Activated naive CD4-positive, alpha-beta T cell treated with anti-CD3 and anti-CD28 coated beads, Interleukin-2, amount 50 U/mL, for 72 hours (primary cell): ENCODE measurements at regions not wholly inside any gene's neighbourhood (a gene's known extent, or its start where the extent isn't known, plus 50 kb on each side); places are given as distances from the start of the nearest gene placed in this dataset.

Experiments
- ATAC-seq, 2 donors: fragments of 150-1000 bp; cut with Tn5 transposase; 2 replicates each; pipeline ENCODE4 v1.10.0; 2021; ENCODE audit warnings: mild to moderate bottlenecking in 2 of 2, moderate library complexity in 2 of 2
- DNase-seq, 2 donors: peaks; one replicate each; pipeline ENCODE4 v3.0.0; 2021 to 2022; ENCODE audit warnings: low spot score in 2 of 2
- H3K27ac Mint-ChIP-seq, 2 donors: one replicate each; pipeline ENCODE4 v1.8.0; 2022; ENCODE audit warnings: mild to moderate bottlenecking in 2 of 2, mixed read lengths in 2 of 2
- H3K36me3 Mint-ChIP-seq, 2 donors: one replicate each; pipeline ENCODE4 v1.8.0; 2022; ENCODE audit warnings: mixed read lengths in 2 of 2
- H3K9me3 Mint-ChIP-seq, 2 donors: one replicate each; pipeline ENCODE4 v1.8.0; 2022; ENCODE audit warnings: mixed read lengths in 2 of 2

DNA sequence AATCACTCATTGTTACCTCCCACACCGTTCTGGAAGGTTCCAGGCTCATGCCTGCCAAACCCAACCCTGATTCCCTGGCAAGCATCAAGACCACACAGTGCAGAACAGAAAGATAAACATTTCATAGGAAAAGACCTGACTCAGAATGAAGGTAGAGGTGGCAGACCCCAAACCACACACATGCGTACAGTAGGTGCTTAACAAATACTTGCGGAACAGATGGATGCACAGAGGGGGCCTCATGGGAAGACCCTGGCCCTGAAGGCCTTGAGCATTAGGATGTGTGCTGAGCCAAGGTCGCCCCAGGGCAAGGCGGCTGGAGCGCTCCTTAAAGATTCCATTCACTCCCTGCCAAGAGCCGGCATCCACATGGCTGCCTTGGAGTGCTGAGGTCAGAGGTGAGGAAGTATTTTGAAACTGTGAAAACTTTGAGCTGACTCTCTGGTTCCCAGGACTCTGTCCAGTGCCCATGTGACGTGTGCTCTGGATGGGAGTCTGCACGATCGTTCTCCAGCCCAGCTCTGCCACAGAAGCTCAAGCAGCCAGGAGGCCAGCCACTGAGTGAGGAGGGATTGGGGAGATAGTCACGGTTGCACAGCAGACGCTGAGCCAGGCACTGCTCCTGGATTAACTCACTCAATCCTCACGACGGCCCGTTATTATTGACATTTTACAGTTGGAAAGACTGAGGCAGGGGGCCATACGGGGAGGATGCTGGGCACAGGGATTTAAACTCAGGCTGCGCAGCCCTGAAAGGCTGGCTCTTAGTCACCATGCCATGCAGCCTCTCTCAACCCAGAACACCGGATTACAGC is 65.5 kb upstream of the AFDN start:
- ATAC-seq, result no peak
- Mint-ChIP-seq H3K36me3 (no peaks in the 10 kb centered on the region), H3K9me3 (no peaks in the 10 kb centered on the region), H3K27ac (peak overlapping the region in 1 of 2 donors; percentile 7)
- no peak for DNase-seq

DNA sequence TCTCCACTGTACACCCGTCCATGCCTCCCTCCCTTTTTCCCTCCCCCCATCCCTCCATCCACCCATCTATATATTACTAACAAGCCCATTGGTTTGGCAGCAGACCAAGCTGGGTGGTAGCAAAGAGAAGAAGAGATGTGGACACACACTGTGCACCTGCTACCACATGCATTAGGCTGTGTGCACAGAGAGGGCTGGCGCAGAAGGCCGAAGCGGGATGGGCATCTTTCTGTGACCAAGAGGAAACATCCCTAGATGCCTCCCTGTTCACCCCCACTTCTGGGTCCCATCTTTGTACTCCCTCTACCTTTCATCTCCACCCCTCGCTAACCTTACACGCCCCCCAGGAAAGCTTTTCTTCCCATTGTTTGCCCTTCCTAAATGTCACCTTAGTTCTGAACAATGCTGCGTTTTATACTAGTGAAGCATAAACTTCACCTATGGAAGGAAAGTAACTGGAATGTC is 64.9 kb upstream of the AFDN start:
- Mint-ChIP-seq H3K9me3 (no peaks in the 10 kb centered on the region), H3K36me3 (no peaks in the 10 kb centered on the region), H3K27ac (no peak overlapping the region)
- DNase-seq, result no peak
- ATAC-seq, result no peak

DNA sequence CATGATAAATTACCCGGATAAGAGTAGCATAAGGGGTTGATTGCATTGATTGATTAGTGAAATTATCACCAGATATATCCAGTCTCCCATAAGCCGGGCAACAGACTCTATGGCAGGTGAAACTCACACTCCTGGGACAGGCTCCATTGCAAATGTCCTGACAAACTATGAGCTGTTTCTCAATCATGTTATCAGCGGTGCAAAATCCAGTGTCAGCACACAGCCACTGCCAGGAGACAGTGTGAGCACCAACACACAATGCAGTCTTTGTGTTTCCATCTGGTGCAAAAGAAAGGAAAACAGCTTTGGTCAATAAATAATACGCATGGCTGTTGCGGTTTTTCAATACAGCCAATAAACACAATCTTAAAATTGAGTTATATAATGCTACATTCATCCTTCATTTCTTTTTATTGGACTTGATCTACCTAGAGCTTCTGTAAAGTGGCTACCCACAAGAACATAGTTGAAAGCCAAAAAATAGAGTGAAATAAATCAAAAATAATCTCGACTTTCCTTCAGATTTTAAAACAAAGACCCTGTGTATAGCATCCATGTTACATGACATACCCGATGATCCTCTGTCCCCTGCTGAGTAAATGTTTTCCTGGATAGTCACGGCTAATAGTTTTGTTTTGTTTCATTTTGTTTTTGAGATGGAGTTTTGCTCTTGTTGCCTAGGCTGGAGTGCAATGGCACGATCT is 64.3 kb upstream of the AFDN start:
- no peaks in the 10 kb centered on the region for H3K9me3 Mint-ChIP-seq
- H3K27ac Mint-ChIP-seq, result no peak overlapping the region
- ATAC-seq (no peak), DNase-seq (no peak)
- no peaks in the 10 kb centered on the region for H3K36me3 Mint-ChIP-seq

DNA sequence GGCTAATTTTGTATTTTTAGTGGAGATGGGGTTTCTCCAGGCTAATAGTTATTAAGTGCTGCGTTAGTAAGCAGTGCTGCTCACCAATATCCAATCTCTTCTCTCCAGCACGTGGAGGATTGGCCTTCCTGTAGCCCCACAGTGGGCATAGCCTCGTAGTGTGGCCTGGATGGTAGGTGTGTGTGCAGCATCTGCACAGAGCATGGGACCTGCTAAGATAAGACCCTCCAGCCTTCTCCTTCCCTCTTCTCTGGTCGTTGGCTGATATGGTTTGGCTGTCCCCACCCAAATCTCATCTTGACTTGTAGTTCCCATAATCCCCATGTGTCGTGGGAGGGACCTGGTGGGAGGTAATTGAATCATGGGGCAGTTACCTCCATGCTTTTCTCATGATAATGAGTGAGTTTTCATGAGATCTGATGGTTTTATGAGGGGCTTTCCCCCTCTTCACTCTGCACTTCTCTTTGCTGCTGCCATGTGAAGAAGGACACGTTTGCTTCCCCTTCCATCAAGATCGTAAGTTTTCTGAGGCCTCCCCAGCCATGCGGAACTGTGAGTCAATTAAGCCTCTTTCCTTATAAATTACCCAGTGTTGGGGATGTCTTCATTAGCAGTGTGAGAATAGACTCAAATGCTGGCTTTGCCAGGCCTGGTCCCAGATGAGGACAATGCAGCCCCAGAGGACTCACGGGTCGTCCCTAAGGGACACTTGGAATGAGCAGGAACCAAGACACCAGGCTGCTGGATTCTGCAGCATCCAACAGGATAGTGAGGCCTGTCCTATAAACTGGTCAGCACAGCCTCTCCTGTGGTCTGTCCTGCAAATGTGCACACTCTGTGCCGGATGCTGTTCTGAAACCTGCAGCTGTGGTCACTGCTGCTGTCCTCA is 63.4 kb upstream of the AFDN start:
- H3K36me3 Mint-ChIP-seq, result no peaks in the 10 kb centered on the region
- H3K27ac Mint-ChIP-seq, result no peak overlapping the region
- DNase-seq, result no peak
- ATAC-seq, result no peak
- no peaks in the 10 kb centered on the region for H3K9me3 Mint-ChIP-seq

DNA sequence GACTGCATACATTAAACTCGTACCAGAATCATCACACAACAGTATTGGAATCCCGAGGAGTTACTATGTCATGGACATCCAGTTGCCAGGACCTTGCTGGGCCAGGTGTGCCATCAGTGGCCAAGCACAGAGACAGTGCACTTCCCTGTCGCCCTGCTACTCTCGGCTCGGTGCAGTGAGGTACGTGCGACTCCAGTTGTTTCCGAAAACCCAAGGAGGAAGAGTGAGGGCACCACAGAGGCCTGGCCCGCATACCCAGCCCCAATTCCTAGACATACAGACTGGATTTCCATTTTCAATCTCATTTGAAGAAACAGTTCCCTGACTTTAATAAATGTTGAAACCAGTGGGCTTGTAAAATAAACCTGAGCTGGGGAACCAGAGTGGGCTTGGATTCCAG is 62.5 kb upstream of the AFDN start:
- no peak for DNase-seq
- Mint-ChIP-seq H3K9me3 (no peaks in the 10 kb centered on the region), H3K36me3 (no peaks in the 10 kb centered on the region), H3K27ac (no peak overlapping the region)
- no peak for ATAC-seq

DNA sequence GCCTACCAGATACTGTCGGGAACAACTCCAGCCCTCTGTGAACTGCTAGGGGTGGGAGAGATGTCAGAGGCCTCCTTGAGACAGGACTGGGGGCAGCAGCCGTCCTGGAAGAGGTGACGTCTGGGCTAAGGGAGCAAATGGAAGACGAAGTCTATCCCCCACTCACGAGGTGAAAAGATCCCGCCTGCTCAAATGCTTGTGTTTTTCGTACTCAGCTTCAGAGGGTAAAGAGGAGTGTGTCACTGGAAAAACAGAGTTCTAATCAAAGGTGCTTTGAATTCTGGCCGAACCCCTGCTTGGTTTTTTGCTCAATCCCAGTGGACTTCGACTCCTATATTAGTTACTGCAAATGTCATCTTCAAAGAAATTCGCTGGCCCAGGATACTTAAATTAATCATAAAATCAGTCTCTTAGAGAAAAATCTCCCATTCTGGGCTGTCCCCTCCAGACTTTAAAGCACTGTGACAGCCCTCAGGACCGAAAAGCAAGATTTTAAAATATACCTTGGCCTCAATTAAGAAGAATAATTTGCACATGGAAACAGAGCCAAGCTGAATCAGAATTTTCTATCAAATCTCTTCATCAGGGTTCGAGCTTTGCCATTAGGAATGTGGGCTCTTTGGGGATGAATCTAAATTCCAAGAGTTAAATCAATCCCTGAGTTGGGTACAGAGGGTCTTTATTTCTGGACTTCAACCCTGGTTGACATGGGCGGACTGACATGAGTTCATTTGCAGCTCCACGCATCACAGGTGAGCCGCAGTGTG is 61.8 kb upstream of the AFDN start:
- Mint-ChIP-seq H3K9me3 (no peaks in the 10 kb centered on the region), H3K27ac (no peak overlapping the region), H3K36me3 (no peaks in the 10 kb centered on the region)
- DNase-seq (no peak), ATAC-seq (no peak)

DNA sequence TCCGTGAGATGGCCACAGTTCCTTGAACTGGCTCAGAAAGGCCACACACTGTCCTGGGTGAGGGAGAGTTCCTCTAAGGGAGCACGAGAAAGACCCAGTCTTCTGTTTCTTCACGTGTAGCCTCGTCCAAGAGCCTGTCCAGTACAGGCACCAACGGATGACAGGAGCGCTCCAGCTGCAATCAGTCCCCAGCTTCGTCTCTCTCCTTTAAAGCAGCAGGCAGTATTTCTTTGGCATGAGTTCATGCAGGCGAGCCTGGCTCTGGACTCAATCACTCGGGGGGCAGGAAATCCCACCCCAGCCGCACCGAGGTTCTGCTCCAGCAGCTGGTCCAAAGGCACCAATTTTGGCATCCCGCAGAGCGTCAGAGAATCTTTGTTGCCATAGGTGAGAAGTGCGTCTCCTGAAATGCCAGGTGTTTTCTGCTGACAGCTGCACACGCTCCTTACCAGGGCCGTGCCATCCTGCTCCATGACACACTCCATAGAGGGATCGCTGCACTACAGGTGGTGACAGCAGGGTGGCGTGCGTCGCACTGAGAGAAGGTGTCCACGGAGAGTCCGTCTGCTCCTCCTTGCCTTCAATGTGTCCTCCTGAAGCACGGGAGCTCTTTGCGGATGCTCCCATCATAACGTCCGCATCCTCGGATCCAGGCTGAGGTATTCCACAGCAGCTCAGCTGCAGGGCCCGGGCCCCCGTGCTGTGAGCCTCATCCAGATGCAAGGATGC is 59.6 kb upstream of the AFDN start:
- H3K9me3 Mint-ChIP-seq, result no peaks in the 10 kb centered on the region
- no peak for DNase-seq
- no peak for ATAC-seq
- no peaks in the 10 kb centered on the region for H3K36me3 Mint-ChIP-seq
- no peak overlapping the region for H3K27ac Mint-ChIP-seq

DNA sequence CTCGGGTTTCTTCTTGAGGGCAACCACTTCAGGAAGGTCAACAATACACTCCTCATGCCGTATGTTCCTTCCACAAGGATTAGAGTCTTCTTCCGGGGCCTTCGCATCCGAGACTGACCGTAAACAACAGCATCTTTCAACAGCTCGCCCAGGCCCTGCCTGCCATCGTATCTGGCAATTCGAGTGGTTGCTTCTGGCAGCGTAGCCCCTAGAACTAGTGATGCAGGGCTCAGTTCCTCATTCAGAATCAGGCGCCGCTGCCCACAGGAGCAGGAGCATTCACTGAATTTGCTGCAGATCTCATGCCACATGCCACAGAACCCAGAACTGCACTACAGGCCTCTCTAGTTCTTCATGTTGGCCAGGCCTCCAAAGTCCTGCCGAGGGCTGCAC is 59.0 kb upstream of the AFDN start:
- no peak for ATAC-seq
- Mint-ChIP-seq H3K36me3 (no peaks in the 10 kb centered on the region), H3K9me3 (no peaks in the 10 kb centered on the region), H3K27ac (no peak overlapping the region)
- no peak for DNase-seq

DNA sequence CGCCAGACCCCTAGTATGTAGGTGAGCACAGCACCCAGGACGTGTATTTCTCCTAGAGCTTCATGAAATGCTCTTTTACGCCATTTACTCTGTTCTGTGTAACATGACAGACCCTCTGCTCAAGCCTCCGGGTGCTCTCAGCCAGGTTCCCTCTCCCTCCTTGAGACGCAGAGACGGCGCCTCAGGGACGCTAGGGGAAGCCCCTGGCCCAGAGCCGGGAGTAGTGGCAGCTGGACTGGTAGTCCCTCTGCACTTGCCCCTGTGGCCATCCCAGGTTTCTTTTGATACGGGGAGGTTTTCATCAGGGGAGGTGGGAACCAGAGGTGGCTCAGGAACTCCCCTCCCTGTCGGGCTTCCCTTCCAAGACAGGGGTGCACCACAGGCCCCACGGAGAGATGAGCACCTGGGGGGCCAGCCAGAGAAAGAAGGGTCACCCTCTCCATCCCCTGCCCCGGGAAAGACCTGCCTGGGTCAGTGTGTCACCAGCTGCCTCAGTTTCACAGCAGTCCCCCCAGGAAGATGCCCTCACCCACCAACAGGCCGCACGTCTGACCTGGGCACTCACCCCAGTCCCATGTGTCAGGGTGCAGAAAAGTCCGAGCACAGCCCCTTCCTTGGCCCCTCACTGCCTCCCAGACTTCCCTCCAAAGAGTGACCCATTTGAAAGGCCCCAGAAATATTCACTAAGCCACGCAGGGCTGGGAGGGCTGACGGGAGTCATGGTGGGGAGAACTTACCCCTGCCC is 58.1 kb upstream of the AFDN start:
- ATAC-seq (no peak), DNase-seq (no peak)
- no peaks in the 10 kb centered on the region for H3K9me3 Mint-ChIP-seq
- H3K36me3 Mint-ChIP-seq, result no peaks in the 10 kb centered on the region
- no peak overlapping the region for H3K27ac Mint-ChIP-seq

DNA sequence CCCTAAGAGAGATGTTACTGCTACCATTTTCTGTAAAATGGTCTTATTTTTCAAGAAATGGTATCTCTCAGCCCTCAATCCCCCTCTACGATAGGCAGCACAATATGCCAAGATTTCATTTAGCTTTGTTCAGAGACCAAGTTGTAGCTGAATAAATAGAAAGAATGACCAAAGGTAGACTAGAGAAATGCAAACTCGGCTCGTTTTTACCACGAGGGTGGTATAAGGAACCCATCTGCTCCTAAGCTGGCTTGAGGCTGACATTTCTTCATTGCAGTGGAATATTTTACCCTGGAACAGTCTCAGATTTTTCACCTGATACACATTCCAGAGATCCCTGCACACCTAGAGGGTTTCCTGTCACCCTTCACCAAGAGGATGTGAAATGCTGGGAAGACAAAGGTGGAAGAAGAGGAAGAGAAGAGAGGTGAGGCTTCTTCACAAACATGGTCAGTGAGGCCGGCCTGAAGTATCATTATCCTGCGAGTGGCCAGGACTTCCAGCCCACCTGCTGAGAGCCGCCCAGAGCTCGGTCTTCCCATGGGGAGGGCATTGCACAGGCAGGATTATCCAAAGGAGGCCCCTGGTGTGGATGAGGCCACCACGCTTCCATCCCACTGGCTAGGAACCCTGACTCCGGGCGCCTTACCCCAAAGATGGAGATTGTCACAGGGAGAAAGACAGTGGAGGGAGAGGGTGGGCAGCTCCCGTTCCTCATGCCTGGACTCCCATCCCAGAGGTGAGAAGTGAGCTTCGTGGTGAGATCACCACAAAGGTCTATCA is 57.1 kb upstream of the AFDN start:
- no peak overlapping the region for H3K27ac Mint-ChIP-seq
- H3K36me3 Mint-ChIP-seq, result no peaks in the 10 kb centered on the region
- ATAC-seq, result no peak

DNA sequence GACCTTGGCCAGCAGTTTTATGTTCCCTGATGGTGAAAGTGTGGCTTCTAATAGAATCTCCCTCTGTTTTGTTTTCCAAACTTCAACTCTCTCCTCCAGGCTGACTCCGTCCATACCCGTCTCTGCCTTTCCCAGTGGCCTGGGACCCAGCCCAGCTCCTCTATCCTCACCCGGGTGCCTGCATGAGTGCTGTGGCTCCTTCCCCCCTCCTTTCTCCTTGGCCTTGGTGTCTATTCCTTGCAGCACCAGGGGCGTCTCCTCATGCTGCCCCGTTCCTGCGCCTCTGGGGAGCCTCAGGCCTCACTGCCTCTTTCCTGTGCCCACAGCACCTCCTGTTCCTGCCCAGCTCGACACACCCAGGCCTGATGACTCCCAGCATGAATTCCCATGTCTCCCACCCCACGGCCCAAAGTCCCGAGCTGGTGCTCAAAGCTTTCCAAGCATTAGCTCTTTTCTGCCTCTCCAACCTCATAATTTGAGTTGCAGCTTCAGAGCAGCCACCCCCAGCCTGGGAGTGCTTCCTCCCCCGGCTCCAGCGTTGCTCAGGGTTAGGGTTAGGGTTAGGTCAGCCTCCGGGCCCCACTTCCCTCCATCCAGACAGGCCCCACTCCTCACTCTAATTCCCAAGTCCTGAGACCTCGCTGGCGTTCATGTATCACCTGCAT is 56.3 kb upstream of the AFDN start:
- Mint-ChIP-seq H3K36me3 (no peaks in the 10 kb centered on the region), H3K9me3 (no peaks in the 10 kb centered on the region), H3K27ac (no peak overlapping the region)
- no peak for ATAC-seq
- no peak for DNase-seq

More for the DNA sequence above, 57.1 kb upstream of the AFDN start:
- DNase-seq, result no peak
- H3K9me3 Mint-ChIP-seq, result no peaks in the 10 kb centered on the region

DNA sequence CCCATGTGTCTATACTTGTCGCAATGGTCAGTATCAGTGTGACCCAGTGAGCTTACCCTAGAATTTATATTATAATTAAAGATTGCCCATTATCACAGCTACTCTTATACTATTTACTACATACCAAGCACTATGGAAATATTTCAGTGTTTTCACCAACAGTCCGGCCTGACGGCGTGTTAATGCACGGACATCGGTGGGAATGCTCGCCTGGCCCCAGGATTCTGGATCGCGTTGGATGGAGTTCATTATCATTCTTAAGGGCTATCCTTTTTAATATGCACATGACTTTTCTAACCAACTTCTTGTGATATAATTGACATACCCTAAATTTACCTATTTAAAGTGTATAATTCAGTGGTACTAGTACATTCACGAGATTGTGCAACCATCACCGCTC is 51.8 kb upstream of the AFDN start:
- no peak for DNase-seq
- Mint-ChIP-seq H3K9me3 (no peaks in the 10 kb centered on the region), H3K36me3 (no peaks in the 10 kb centered on the region), H3K27ac (no peak overlapping the region)
- no peak for ATAC-seq

DNA sequence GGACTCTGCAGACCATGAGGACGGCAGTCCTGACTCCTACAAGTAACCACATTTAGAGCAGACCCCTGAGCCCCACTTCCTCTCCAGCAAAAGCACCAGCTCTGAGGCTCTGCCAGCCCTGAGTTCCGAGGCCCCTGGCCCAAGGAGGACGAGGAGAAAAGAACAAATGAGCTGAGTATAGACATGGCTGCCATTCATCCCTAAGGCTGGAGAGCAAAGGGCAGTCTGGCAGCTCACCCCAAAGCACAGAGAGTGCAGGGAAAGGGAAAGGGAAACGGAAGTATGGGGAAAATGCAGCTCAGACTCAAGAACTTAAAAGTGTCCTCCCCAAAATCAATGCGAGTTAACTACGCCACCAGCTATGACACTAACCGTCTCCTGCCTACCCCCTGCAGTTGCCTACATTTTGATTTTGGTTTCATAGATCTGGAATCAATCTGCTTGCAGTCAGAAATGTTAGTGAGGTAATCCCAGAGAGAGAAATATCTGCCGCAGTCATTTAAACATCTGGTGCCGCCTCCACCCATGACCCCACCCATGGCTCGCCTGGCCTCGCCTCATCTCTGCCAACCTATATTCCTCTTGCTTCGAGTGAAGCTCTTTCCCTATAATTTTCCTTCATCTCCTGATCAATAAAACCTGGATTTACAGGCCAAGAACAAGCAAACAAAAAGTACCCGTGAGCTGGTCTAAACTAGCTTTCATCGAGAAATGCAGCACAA is 49.6 kb upstream of the AFDN start:
- Mint-ChIP-seq H3K9me3 (no peaks in the 10 kb centered on the region), H3K27ac (no peak overlapping the region), H3K36me3 (no peaks in the 10 kb centered on the region)
- no peak for ATAC-seq
- DNase-seq, result no peak
